HG03520 (cell line): ENCODE measurements at regions not wholly inside any gene's neighbourhood (a gene's known extent, or its start where the extent isn't known, plus 50 kb on each side); places are given as distances from the start of the nearest gene placed in this dataset.
"Not testable (repeated sequence)": the region's sequence is repeated elsewhere in the genome, so short reads cannot be mapped to it uniquely, and the experiment has no call there.

Source experiments
- ATAC-seq: cut with Tn5 transposase; IDR thresholded peaks from one replicate; pipeline ENCODE4 v1.9.1; 2021; ENCODE audit warnings: mild to moderate bottlenecking, moderate library complexity; ENCODE audit not compliant: unreplicated experiment

GRCh38 chr4:86413426-86413825, 53.6 kb upstream of the MAPK10 start:
- not testable (repeated sequence) for ATAC-seq

GRCh38 chr4:86414686-86415085, 54.8 kb upstream of the MAPK10 start:
- ATAC-seq: no peak

- no peak for ATAC-seq
Measured at GRCh38 chr4:86416081-86416480, 56.2 kb upstream of the MAPK10 start.

- no peak for ATAC-seq
Measured at GRCh38 chr4:86421461-86421860, 61.6 kb upstream of the MAPK10 start.

- no peak for ATAC-seq
Measured at GRCh38 chr4:86431543-86432116, 71.8 kb upstream of the MAPK10 start.

GRCh38 chr4:86432559-86433134, 72.8 kb upstream of the MAPK10 start:
- ATAC-seq: no peak

GRCh38 chr4:86439293-86439692, 79.4 kb upstream of the MAPK10 start:
- ATAC-seq: no peak

- peak; percentile 68 for ATAC-seq
Measured at GRCh38 chr4:86441175-86441936, 81.5 kb upstream of the MAPK10 start.

- ATAC-seq: no peak
Measured at GRCh38 chr4:86442881-86443280, 83.0 kb upstream of the MAPK10 start.

- no peak for ATAC-seq
Measured at GRCh38 chr4:86443495-86443894, 83.6 kb upstream of the MAPK10 start.

GRCh38 chr4:86446996-86447395, 87.1 kb upstream of the MAPK10 start:
- no peak for ATAC-seq

- ATAC-seq: no peak
Measured at GRCh38 chr4:86448871-86449270, 89.0 kb upstream of the MAPK10 start.

- no peak for ATAC-seq
Measured at GRCh38 chr4:86449746-86450588, 90.1 kb upstream of the MAPK10 start.

- ATAC-seq: no peak
Measured at GRCh38 chr4:86450861-86451260, 91.0 kb upstream of the MAPK10 start.

- no peak for ATAC-seq
Measured at GRCh38 chr4:86451560-86452330, 91.9 kb upstream of the MAPK10 start.

GRCh38 chr4:86452422-86452891, 92.6 kb upstream of the MAPK10 start:
- ATAC-seq: no peak

GRCh38 chr4:86452924-86453531, 93.2 kb upstream of the MAPK10 start:
- ATAC-seq: no peak

- ATAC-seq: not testable (repeated sequence)
Measured at GRCh38 chr4:86453611-86454072, 93.8 kb upstream of the MAPK10 start.

- ATAC-seq: no peak
Measured at GRCh38 chr4:86461849-86462248, 102.0 kb upstream of the MAPK10 start.
